GM18907 (cell line): ENCODE measurements at regions not wholly inside any gene's neighbourhood (a gene's known extent, or its start where the extent isn't known, plus 50 kb on each side); places are given as distances from the start of the nearest gene placed in this dataset.

Experiments
- ATAC-seq: cut with Tn5 transposase; IDR thresholded peaks from one replicate; pipeline ENCODE4 v1.9.1; 2021; ENCODE audit warnings: mild to moderate bottlenecking, moderate library complexity; ENCODE audit not compliant: unreplicated experiment

DNA sequence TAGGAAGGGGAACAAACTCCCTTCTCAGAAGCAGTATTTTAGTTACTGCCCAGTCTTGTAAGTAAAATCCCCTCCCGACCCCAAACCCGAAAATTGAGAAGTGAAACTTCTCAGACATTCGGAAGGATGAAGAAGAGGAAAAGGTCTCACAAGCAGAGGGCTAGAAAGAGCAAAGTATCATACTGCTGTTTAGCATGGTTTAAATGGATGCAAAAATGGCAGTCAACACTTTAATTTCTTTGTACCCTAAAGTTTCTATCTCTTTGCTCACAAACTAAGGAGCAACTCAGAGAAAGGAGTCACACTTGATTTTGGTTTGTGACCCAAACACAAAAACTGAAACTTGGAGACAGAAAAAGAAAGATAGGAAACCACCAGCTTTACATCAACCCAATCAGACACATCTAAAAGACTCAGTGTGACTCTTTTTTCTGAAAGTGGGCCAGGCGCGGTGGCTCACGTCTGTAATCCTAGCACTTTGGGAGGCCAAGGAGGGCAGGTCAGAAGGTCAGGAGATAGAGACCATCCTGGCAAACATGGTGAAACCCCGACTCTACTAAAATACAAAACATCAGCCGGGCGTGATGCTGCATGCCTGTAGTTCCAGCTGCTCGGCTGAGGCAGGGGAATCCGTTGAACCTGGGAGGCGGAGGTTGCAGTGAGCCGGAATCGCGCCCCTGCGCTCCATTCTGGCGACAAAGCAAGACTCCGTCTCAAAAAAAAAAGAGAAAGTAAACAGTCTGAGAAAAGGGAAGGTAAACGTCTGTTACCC is 63.2 kb upstream of the ATP11B start:
- peak; percentile 80 for ATAC-seq

DNA sequence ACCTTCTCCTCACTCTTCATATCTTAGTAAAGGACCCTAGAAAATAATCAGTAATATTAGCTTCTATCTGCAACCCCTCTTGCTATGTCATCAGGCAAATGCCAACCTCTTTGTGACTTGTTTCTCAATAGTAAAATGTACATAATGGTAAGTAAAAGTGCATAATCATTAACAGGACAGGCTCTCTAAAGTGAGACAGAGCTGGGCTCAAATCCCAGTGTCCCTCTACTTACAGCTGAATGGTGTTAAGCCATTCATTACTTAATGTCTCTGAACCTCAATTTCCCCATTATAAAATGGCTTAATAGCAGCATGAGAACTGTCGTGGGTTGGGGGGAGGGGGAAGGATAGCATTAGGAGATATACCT is 62.6 kb upstream of the ATP11B start:
- peak; percentile 24 for ATAC-seq

DNA sequence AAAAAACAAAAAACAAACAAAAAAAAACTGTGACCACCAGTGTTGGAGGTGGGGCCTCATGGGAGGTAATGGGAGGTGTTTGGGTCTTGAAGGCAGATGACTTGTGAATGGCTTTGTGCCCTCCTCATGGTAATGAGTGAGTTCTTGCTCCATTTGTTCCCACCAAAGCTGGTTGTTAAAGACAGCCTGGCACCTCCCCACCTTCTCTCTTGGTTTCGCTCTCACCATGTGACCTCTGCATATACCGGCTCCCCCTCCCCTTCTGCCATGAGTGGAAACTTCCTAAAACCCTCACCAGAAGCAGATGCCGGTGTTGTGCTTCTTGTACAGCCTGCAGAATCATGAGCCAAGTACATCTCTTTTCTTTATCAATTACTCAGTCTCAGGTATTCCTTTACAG is 61.5 kb upstream of the ATP11B start:
- no peak for ATAC-seq

DNA sequence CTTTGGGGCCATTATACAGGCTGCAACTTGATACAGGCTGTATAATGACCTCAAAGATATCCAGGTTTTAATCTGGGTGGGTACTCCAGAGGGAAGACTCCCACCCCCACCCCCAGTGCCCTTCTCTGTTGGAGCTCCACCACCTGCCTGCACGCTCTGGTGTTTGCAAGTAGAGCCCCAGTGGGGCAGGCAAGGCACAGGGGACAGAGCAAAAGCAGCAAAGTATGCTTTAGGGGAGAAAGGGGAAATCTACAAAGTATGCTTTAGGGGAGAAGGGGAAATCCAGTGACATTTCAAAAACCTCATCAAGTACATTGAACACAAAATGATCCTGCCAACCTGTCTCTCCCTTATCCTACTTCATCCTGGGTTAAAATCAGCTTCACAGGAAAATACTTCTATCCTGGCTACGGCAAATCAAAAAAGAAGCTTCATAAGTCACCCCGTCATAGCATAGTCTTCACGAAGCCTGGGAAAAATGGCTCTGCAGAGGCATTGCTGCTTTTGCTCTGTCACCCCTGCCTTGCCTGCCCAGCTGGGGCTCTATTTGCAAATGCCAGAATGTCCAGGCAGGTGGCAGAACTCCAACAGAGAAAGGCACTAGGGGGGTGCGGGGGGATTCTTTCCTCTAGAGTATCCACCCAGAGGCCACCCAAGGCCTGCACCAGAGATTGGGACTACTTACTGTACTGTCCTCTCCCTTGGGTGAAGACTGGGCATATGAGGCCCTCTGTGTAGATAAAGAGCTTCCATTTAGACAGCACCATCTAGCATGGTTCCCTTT is 60.9 kb upstream of the ATP11B start:
- no peak for ATAC-seq

DNA sequence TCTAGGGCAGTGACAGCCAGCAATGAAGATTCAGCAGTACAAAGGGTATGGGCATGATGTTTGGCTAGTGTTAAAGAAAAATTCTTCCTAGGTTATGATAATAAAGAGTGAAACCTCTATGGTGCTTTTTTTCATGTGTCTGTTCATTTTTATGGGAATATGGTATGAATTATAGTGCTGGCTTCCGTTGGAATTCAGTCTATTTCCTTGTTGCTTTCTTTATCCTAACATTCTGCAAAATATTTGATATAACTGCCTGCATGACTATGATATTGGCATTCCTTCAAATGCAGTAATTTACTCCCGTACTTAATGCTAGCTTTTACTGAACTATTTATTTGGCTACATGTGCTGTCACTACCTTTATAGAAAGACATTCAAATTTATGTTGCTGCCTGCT is 57.6 kb upstream of the ATP11B start:
- no peak for ATAC-seq

DNA sequence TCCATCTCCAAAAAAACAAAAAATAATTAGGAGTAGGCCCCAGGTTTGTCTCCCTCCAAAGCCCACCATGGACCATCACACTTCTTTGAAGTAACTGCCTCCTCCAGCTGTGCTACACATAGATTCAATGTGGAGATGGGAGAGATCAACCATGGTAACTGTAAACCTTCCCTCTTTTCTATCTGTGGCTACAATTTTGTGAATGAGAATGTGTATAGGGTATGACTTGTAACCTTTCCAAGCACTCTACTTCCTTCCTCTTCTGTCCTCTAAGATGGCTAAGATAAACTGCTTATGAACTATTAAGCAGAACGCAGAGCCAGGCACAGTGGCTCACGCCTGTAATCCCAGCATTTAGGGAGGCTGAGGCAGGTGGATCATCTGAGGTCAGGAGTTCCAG is 55.5 kb upstream of the ATP11B start:
- no peak for ATAC-seq

DNA sequence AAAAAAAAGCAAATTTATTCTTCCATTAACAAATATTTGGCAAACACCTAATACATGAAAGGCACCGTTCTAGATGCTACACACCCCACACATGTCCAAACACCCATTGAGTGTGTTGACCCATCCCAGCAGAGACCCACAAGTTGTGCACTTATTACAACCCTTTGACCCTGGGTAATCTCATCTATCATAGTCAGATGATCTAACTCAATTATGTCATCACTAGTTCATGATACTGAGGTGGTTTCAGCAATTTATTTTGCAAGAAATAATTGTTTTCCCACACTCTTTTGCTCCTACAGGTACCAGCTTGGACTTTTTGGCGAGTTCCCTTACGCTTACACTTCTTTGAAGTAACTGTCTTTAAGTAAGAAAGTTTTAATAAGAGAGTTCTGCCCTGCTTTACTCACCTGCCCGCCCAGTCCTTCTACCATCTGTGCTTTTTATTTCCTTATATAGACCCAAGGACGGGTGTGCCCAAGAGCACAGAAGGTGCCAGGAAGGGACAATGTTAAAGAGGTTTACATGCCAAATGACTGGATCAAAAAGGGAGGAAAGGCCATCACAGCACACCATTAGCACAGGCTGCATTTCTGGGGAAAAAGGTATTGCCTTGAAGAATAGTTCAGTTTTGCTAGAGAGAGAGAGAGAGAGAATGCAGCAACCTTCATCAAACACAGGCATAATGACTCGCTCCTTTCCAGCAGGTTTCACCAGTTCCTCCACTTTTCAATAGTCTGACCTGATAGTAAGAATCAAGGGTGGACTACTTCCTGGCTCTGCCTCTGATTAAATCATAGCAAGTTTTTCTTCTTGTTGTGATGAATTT is 54.5 kb upstream of the ATP11B start:
- no peak for ATAC-seq

DNA sequence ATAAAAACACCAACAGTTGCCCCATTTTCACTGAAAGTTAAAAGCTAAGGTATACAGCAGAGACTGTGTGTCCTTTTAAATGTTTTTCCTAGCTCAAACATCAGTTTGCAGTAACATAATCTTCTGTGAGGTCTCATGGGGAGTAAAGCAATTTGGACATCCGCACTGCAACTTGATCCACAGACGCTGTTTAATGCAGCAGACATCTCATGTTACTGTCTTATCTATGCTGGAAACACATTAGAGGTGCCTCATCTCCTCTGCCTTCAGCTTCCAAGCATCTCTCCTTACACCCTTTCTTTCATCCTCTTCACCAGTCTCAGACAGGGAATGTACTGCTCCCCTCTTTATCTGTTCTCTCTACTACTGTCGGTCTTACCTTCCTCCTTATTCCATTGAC is 53.7 kb upstream of the ATP11B start:
- ATAC-seq = no peak

DNA sequence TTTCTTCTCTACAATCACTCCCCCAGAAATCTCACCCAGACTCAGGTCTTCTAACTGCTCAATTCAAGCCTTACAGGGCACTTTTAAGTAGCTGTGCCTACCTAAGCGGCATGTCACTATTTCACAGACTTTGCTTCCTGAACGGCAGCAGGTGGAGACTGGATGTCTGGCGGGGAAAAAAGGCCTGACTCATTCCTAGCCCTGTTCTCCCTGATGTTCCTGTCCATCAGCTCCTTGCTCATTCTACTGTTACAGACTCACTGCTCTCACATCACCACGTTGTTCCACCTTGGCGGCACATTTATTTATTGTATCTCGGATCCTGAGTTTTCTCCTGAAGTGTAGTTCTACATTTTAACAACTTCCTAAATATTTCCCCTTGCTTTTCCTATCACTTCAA is 52.6 kb upstream of the ATP11B start:
- ATAC-seq = no peak

DNA sequence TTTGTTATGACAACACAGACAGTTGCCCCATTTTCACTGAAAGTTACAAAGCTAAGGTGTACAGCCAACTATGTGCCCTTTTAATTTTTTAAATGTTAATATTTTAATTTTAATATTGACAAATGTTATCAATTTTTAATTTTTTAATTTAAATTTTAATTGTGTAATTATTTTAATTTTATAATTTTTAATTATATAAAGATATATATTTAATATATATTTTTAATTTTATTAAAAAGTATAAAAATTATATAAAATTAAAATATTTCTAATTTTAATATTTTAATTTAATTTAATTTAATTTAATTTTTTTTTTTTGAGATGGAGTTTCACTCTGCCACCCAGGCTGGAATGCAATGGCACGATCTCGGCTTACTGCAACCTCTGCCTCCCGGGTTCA is 52.1 kb upstream of the ATP11B start:
- ATAC-seq = no peak
